ENCODE measurements at regions not wholly inside any gene's neighbourhood (a gene's known extent, or its start where the extent isn't known, plus 50 kb on each side); places are given as distances from the start of the nearest gene placed in this dataset.
"Not testable (repeated sequence)": the region's sequence is repeated elsewhere in the genome, so short reads cannot be mapped to it uniquely, and the experiment has no call there.

GRCh38 chrX:46366381-46367207, 178.6 kb downstream of the ZNF674 start:
- DNase-seq (ENCODE audit: low spot score) = no peak

- DNase-seq (ENCODE audit: low spot score) = no peak
Measured at GRCh38 chrX:46354481-46354880, 190.7 kb downstream of the ZNF674 start.

GRCh38 chrX:46341767-46342322, 203.4 kb downstream of the ZNF674 start:
- DNase-seq (ENCODE audit: low spot score) = no peak

- no peak for DNase-seq (ENCODE audit: low spot score)
Measured at GRCh38 chrX:46340696-46341095, 204.5 kb downstream of the ZNF674 start.

GRCh38 chrX:46333550-46333949, 211.7 kb downstream of the ZNF674 start:
- DNase-seq (ENCODE audit: low spot score) = no peak

- no peak for DNase-seq (ENCODE audit: low spot score)
Measured at GRCh38 chrX:46330981-46331380, 214.2 kb downstream of the ZNF674 start.

GRCh38 chrX:46330513-46330912, 214.7 kb downstream of the ZNF674 start:
- DNase-seq (ENCODE audit: low spot score) = no peak

GRCh38 chrX:46328133-46328532, 217.1 kb downstream of the ZNF674 start:
- DNase-seq (ENCODE audit: low spot score) = no peak

GRCh38 chrX:46327566-46328115, 217.6 kb downstream of the ZNF674 start:
- no peak for DNase-seq (ENCODE audit: low spot score)

GRCh38 chrX:46326161-46326560, 219.1 kb downstream of the ZNF674 start:
- DNase-seq (ENCODE audit: low spot score) = no peak

- DNase-seq (ENCODE audit: low spot score) = peak; percentile 4
Measured at GRCh38 chrX:46325312-46325877, 219.8 kb downstream of the ZNF674 start.

- no peak for DNase-seq (ENCODE audit: low spot score)
Measured at GRCh38 chrX:46324166-46324565, 221.1 kb downstream of the ZNF674 start.

GRCh38 chrX:46322929-46323328, 222.3 kb downstream of the ZNF674 start:
- not testable (repeated sequence) for DNase-seq (ENCODE audit: low spot score)

- DNase-seq (ENCODE audit: low spot score) = no peak
Measured at GRCh38 chrX:46321676-46322075, 223.5 kb downstream of the ZNF674 start.

- no peak for DNase-seq (ENCODE audit: low spot score)
Measured at GRCh38 chrX:46319750-46320149, 225.5 kb downstream of the ZNF674 start.

- DNase-seq (ENCODE audit: low spot score) = no peak
Measured at GRCh38 chrX:46318551-46318950, 226.7 kb downstream of the ZNF674 start.

- no peak for DNase-seq (ENCODE audit: low spot score)
Measured at GRCh38 chrX:46317163-46317562, 228.1 kb downstream of the ZNF674 start.

GRCh38 chrX:46311581-46312120, 233.6 kb downstream of the ZNF674 start:
- DNase-seq (ENCODE audit: low spot score) = no peak

GRCh38 chrX:46310815-46311497, 234.3 kb downstream of the ZNF674 start:
- DNase-seq (ENCODE audit: low spot score) = peak; percentile 3

GRCh38 chrX:46308110-46308509, 237.1 kb downstream of the ZNF674 start:
- no peak for DNase-seq (ENCODE audit: low spot score)

- no peak for DNase-seq (ENCODE audit: low spot score)
Measured at GRCh38 chrX:46306103-46306502, 239.1 kb downstream of the ZNF674 start.

GRCh38 chrX:46305431-46305830, 239.8 kb downstream of the ZNF674 start:
- no peak for DNase-seq (ENCODE audit: low spot score)
